ENCODE measurements at regions not wholly inside any gene's neighbourhood (a gene's known extent, or its start where the extent isn't known, plus 50 kb on each side); places are given as distances from the start of the nearest gene placed in this dataset.

- intact Hi-C loops (cut with micrococcal nuclease) = no loop called here
- no peak overlapping the region for H3K27ac Mint-ChIP-seq
- POLR2A ChIA-PET = no interaction called here
Measured at GRCh38 chr17:13131225-13131624, 113.4 kb upstream of the ELAC2 start.

GRCh38 chr17:13129356-13129755 lies 111.5 kb upstream of the ELAC2 start:
- Histone ChIP-seq H3K4me1 (ENCODE audit: control insufficient read depth in 2 of 2, insufficient read depth in 2 of 2, low read length in 2 of 2) (no peaks in the 10 kb centered on the region), H3K36me3 (ENCODE audit: control insufficient read depth in 2 of 3, insufficient read depth in 3 of 3, low read length in 3 of 3) (no peaks in the 10 kb centered on the region), H3K9me3 (ENCODE audit: control insufficient read depth in 2 of 3, low read length in 3 of 3) (no peaks in the 10 kb centered on the region), H3K27me3 (ENCODE audit: control insufficient read depth in 2 of 2, insufficient read depth in 2 of 2, low read length in 2 of 2) (no peaks in the 10 kb centered on the region), H3K4me3 (ENCODE audit: low read length) (no peak overlapping the region), H3K27ac (ENCODE audit: low read depth, low read length) (no peak overlapping the region)
- Mint-ChIP-seq H3K36me3 (peaks cover 0 to 3% (median 0%) of the 10 kb centered on the region in 5 donors), H3K27me3 (peaks cover 0 to 11% (median 0%) of the 10 kb centered on the region in 5 donors), H3K4me1 (no peaks in the 10 kb centered on the region), H3K27ac (no peak overlapping the region), H3K9me3 (peaks cover 0 to 2% (median 0%) of the 10 kb centered on the region in 11 donors), H3K4me3 (no peak overlapping the region)
- ChIA-PET CTCF (no interaction called here), POLR2A (no interaction called here)
- ATAC-seq = no peak
- no peak for DNase-seq
- intact Hi-C loops (cut with micrococcal nuclease) = no loop called here

More at GRCh38 chr17:13131225-13131624, 113.4 kb upstream of the ELAC2 start:
- Histone ChIP-seq H3K27ac (ENCODE audit: low read depth, low read length) (no peak overlapping the region), H3K36me3 (ENCODE audit: control insufficient read depth in 2 of 3, insufficient read depth in 3 of 3, low read length in 3 of 3) (no peaks in the 10 kb centered on the region), H3K4me1 (ENCODE audit: control insufficient read depth in 2 of 2, insufficient read depth in 2 of 2, low read length in 2 of 2) (no peaks in the 10 kb centered on the region), H3K27me3 (ENCODE audit: control insufficient read depth in 2 of 2, insufficient read depth in 2 of 2, low read length in 2 of 2) (no peaks in the 10 kb centered on the region), H3K4me3 (ENCODE audit: low read length) (no peak overlapping the region), H3K9me3 (ENCODE audit: control insufficient read depth in 2 of 3, low read length in 3 of 3) (no peaks in the 10 kb centered on the region)
- H3K27me3 Mint-ChIP-seq = peaks cover 0 to 17% (median 0%) of the 10 kb centered on the region in 5 donors
- H3K4me3 Mint-ChIP-seq = no peak overlapping the region
- peaks cover 0 to 6% (median 1%) of the 10 kb centered on the region in 11 donors for H3K9me3 Mint-ChIP-seq
- DNase-seq = no peak
- ATAC-seq = no peak
- CTCF ChIA-PET = no interaction called here
- no peaks in the 10 kb centered on the region for H3K4me1 Mint-ChIP-seq
- peaks cover 0 to 3% (median 0%) of the 10 kb centered on the region in 5 donors for H3K36me3 Mint-ChIP-seq

- peaks cover 0 to 2% (median 0%) of the 10 kb centered on the region in 11 donors for H3K9me3 Mint-ChIP-seq
Measured at GRCh38 chr17:13128676-13129075, 110.8 kb upstream of the ELAC2 start.

GRCh38 chr17:13127921-13128602 lies 110.2 kb upstream of the ELAC2 start:
- CTCF ChIA-PET = no interaction called here
- Mint-ChIP-seq H3K36me3 (peaks cover 0 to 3% (median 0%) of the 10 kb centered on the region in 5 donors), H3K4me3 (no peak overlapping the region), H3K27ac (no peak overlapping the region), H3K9me3 (peaks cover 0 to 2% (median 0%) of the 10 kb centered on the region in 11 donors), H3K4me1 (no peaks in the 10 kb centered on the region), H3K27me3 (peaks cover 0 to 6% (median 0%) of the 10 kb centered on the region in 5 donors)
- no peaks in the 10 kb centered on the region for H3K27me3 ChIP-seq (ENCODE audit: control insufficient read depth in 2 of 2, insufficient read depth in 2 of 2, low read length in 2 of 2)
- H3K4me1 ChIP-seq (ENCODE audit: control insufficient read depth in 2 of 2, insufficient read depth in 2 of 2, low read length in 2 of 2) = no peaks in the 10 kb centered on the region
- H3K27ac ChIP-seq (ENCODE audit: low read depth, low read length) = no peak overlapping the region
- intact Hi-C loops (cut with micrococcal nuclease) = no loop called here
- H3K36me3 ChIP-seq (ENCODE audit: control insufficient read depth in 2 of 3, insufficient read depth in 3 of 3, low read length in 3 of 3) = no peaks in the 10 kb centered on the region
- POLR2A ChIA-PET = no interaction called here
- H3K4me3 ChIP-seq (ENCODE audit: low read length) = no peak overlapping the region
- DNase-seq (no peak), ATAC-seq (no peak)
- no peaks in the 10 kb centered on the region for H3K9me3 ChIP-seq (ENCODE audit: control insufficient read depth in 2 of 3, low read length in 3 of 3)

More at GRCh38 chr17:13128676-13129075, 110.8 kb upstream of the ELAC2 start:
- intact Hi-C loops (cut with micrococcal nuclease) = no loop called here
- Histone ChIP-seq H3K9me3 (ENCODE audit: control insufficient read depth in 2 of 3, low read length in 3 of 3) (no peaks in the 10 kb centered on the region), H3K27me3 (ENCODE audit: control insufficient read depth in 2 of 2, insufficient read depth in 2 of 2, low read length in 2 of 2) (no peaks in the 10 kb centered on the region), H3K4me3 (ENCODE audit: low read length) (no peak overlapping the region), H3K36me3 (ENCODE audit: control insufficient read depth in 2 of 3, insufficient read depth in 3 of 3, low read length in 3 of 3) (no peaks in the 10 kb centered on the region), H3K27ac (ENCODE audit: low read depth, low read length) (no peak overlapping the region), H3K4me1 (ENCODE audit: control insufficient read depth in 2 of 2, insufficient read depth in 2 of 2, low read length in 2 of 2) (no peaks in the 10 kb centered on the region)
- ChIA-PET CTCF (no interaction called here), POLR2A (no interaction called here)
- no peak for DNase-seq
- Mint-ChIP-seq H3K4me3 (no peak overlapping the region), H3K27ac (no peak overlapping the region), H3K36me3 (peaks cover 0 to 3% (median 0%) of the 10 kb centered on the region in 5 donors), H3K27me3 (peaks cover 0 to 7% (median 0%) of the 10 kb centered on the region in 5 donors), H3K4me1 (no peaks in the 10 kb centered on the region)
- no peak for ATAC-seq

- Mint-ChIP-seq H3K9me3 (peaks cover 0 to 2% (median 0%) of the 10 kb centered on the region in 11 donors), H3K4me1 (no peaks in the 10 kb centered on the region), H3K27ac (no peak overlapping the region), H3K27me3 (peaks cover 0 to 12% (median 7%) of the 10 kb centered on the region in 5 donors), H3K4me3 (no peak overlapping the region), H3K36me3 (peaks cover 0 to 4% (median 0%) of the 10 kb centered on the region in 5 donors)
- CTCF ChIA-PET = no interaction called here
- Histone ChIP-seq H3K27ac (ENCODE audit: low read depth, low read length) (no peak overlapping the region), H3K36me3 (ENCODE audit: control insufficient read depth in 2 of 3, insufficient read depth in 3 of 3, low read length in 3 of 3) (no peaks in the 10 kb centered on the region), H3K4me3 (ENCODE audit: low read length) (no peak overlapping the region), H3K9me3 (ENCODE audit: control insufficient read depth in 2 of 3, low read length in 3 of 3) (no peaks in the 10 kb centered on the region), H3K27me3 (ENCODE audit: control insufficient read depth in 2 of 2, insufficient read depth in 2 of 2, low read length in 2 of 2) (no peaks in the 10 kb centered on the region), H3K4me1 (ENCODE audit: control insufficient read depth in 2 of 2, insufficient read depth in 2 of 2, low read length in 2 of 2) (no peaks in the 10 kb centered on the region)
- POLR2A ChIA-PET = no interaction called here
- ATAC-seq = no peak
- intact Hi-C loops (cut with micrococcal nuclease) = no loop called here
- no peak for DNase-seq
Measured at GRCh38 chr17:13120864-13121263, 103.0 kb upstream of the ELAC2 start.

- H3K4me1 ChIP-seq (ENCODE audit: control insufficient read depth in 2 of 2, insufficient read depth in 2 of 2, low read length in 2 of 2) = no peaks in the 10 kb centered on the region
- no peaks in the 10 kb centered on the region for H3K27me3 ChIP-seq (ENCODE audit: control insufficient read depth in 2 of 2, insufficient read depth in 2 of 2, low read length in 2 of 2)
- no peak for DNase-seq
- Mint-ChIP-seq H3K27ac (no peak overlapping the region), H3K4me3 (no peak overlapping the region), H3K4me1 (no peaks in the 10 kb centered on the region), H3K27me3 (peaks cover 0 to 32% (median 20%) of the 10 kb centered on the region in 5 donors), H3K9me3 (peaks cover 0 to 2% (median 0%) of the 10 kb centered on the region in 11 donors), H3K36me3 (peaks cover 0 to 4% (median 0%) of the 10 kb centered on the region in 5 donors)
- H3K27ac ChIP-seq (ENCODE audit: low read depth, low read length) = no peak overlapping the region
- intact Hi-C loops (cut with micrococcal nuclease) = no loop called here
- CTCF ChIA-PET = no interaction called here
- no peak for ATAC-seq
- H3K36me3 ChIP-seq (ENCODE audit: control insufficient read depth in 2 of 3, insufficient read depth in 3 of 3, low read length in 3 of 3) = no peaks in the 10 kb centered on the region
- POLR2A ChIA-PET = no interaction called here
- H3K4me3 ChIP-seq (ENCODE audit: low read length) = no peak overlapping the region
- no peaks in the 10 kb centered on the region for H3K9me3 ChIP-seq (ENCODE audit: control insufficient read depth in 2 of 3, low read length in 3 of 3)
Measured at GRCh38 chr17:13118311-13118710, 100.5 kb upstream of the ELAC2 start.

- ChIA-PET CTCF (no interaction called here), POLR2A (no interaction called here)
- Mint-ChIP-seq H3K27ac (no peak overlapping the region), H3K36me3 (peaks cover 0 to 4% (median 0%) of the 10 kb centered on the region in 5 donors), H3K9me3 (peaks cover 0 to 2% (median 0%) of the 10 kb centered on the region in 11 donors), H3K4me1 (no peaks in the 10 kb centered on the region), H3K4me3 (no peak overlapping the region), H3K27me3 (peaks cover 0 to 39% (median 23%) of the 10 kb centered on the region in 5 donors)
- ATAC-seq = no peak
- no peaks in the 10 kb centered on the region for H3K36me3 ChIP-seq (ENCODE audit: control insufficient read depth in 2 of 3, insufficient read depth in 3 of 3, low read length in 3 of 3)
- no peak overlapping the region for H3K27ac ChIP-seq (ENCODE audit: low read depth, low read length)
- DNase-seq = no peak
- intact Hi-C loops (cut with micrococcal nuclease) = no loop called here
- H3K4me3 ChIP-seq (ENCODE audit: low read length) = no peak overlapping the region
- no peaks in the 10 kb centered on the region for H3K27me3 ChIP-seq (ENCODE audit: control insufficient read depth in 2 of 2, insufficient read depth in 2 of 2, low read length in 2 of 2)
- H3K9me3 ChIP-seq (ENCODE audit: control insufficient read depth in 2 of 3, low read length in 3 of 3) = no peaks in the 10 kb centered on the region
- H3K4me1 ChIP-seq (ENCODE audit: control insufficient read depth in 2 of 2, insufficient read depth in 2 of 2, low read length in 2 of 2) = no peaks in the 10 kb centered on the region
Measured at GRCh38 chr17:13117616-13118015, 99.8 kb upstream of the ELAC2 start.

Data from naive thymus-derived CD4-positive, alpha-beta T cell (primary cell).